Vagina (tissue), 2 donors: ENCODE measurements at regions not wholly inside any gene's neighbourhood (a gene's known extent, or its start where the extent isn't known, plus 50 kb on each side); places are given as distances from the start of the nearest gene placed in this dataset.

Experiments
- POLR2AphosphoS5 ChIP-seq, 2 donors: sonication (generic); formaldehyde crosslinking; IDR thresholded peaks; one replicate each; pipeline ENCODE4 v1.9.0; 2017; ENCODE audit warnings: antibody characterized with exemption in 2 of 2, mild to moderate bottlenecking in 2 of 2, low read depth in 1 of 2; ENCODE audit not compliant: insufficient read depth in 1 of 2
- TF ChIP-seq, protein P1 (sequence below), 3 experiments: fragments of 450-650 bp in 2 of 3; fragments of 200-600 bp in 1 of 3; sonication (generic) in 1 of 3; IDR thresholded peaks; one replicate each; pipeline ENCODE4 v1.5.1; 2017 to 2019; ENCODE audit warnings: antibody characterized with exemption in 3 of 3, mild to moderate bottlenecking in 2 of 3, moderate library complexity in 2 of 3

GRCh38 chr4:16411501-16412085, 185.3 kb upstream of the TAPT1 start:
- TF ChIP-seq, protein P1, sequence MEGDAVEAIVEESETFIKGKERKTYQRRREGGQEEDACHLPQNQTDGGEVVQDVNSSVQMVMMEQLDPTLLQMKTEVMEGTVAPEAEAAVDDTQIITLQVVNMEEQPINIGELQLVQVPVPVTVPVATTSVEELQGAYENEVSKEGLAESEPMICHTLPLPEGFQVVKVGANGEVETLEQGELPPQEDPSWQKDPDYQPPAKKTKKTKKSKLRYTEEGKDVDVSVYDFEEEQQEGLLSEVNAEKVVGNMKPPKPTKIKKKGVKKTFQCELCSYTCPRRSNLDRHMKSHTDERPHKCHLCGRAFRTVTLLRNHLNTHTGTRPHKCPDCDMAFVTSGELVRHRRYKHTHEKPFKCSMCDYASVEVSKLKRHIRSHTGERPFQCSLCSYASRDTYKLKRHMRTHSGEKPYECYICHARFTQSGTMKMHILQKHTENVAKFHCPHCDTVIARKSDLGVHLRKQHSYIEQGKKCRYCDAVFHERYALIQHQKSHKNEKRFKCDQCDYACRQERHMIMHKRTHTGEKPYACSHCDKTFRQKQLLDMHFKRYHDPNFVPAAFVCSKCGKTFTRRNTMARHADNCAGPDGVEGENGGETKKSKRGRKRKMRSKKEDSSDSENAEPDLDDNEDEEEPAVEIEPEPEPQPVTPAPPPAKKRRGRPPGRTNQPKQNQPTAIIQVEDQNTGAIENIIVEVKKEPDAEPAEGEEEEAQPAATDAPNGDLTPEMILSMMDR (IDR thresholded peaks at IDR 0.05): no peak
- no peak for TF ChIP-seq POLR2AphosphoS5 (IDR thresholded peaks at IDR 0.05; ENCODE audit: insufficient read depth in 1 of 2, low read depth in 1 of 2)
